HG02973 (cell line): ENCODE measurements at regions not wholly inside any gene's neighbourhood (a gene's known extent, or its start where the extent isn't known, plus 50 kb on each side); places are given as distances from the start of the nearest gene placed in this dataset.
"Not testable (repeated sequence)": the region's sequence is repeated elsewhere in the genome, so short reads cannot be mapped to it uniquely, and the experiment has no call there.

Experiments
- ATAC-seq: cut with Tn5 transposase; IDR thresholded peaks from one replicate; pipeline ENCODE4 v1.9.1; 2021; ENCODE audit warnings: moderate library complexity; ENCODE audit not compliant: unreplicated experiment

- ATAC-seq = no peak
Observed at GRCh38 chr4:28248269-28248668, 1387.6 kb downstream of the STIM2 start.

DNA sequence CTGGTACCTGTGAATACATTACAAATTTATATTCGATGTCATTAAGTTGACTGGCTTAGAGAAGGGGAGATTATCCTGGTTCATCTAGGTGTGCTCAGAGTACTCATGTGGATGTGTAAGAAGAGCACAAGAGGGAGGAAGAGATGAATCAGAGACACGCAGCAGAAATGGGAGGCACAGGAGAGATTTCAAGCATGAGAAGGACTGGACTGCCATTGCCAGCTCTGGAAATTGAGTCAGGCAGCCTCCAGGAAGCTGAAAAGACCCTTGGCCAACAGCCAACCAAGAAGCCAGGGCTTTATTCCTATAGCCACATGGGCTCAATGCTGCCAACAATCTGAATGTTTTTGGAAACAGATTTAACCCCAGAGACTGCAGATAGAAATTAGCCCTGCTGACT is 1390.0 kb downstream of the STIM2 start:
- ATAC-seq = no peak

- ATAC-seq = no peak
Observed at GRCh38 chr4:28251831-28252230, 1391.2 kb downstream of the STIM2 start.

- no peak for ATAC-seq
Observed at GRCh38 chr4:28254003-28254402, 1393.4 kb downstream of the STIM2 start.

DNA sequence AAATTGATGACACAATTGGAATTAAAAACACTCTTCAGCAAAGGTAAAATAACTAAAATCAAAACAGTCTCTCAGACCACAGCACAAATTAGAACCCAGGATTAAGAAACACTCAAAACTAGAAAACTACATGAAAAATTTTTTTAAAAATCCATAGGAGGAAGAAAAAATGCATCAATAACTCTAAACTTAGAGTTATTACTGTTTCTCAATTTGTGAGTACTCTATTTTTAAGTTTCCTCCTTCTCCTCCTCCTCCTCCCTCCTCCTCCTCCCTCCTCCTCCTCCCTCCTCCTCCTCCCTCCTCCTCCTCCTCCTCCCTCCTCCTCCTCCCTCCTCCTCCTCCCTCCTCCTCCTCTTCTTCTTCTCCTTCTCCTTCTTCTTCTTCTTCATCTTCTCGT is 1395.7 kb downstream of the STIM2 start:
- no peak for ATAC-seq

GRCh38 chr4:28259951-28260350 is 1399.3 kb downstream of the STIM2 start:
- ATAC-seq = no peak

- ATAC-seq = no peak
Observed at GRCh38 chr4:28267166-28267565, 1406.5 kb downstream of the STIM2 start.

GRCh38 chr4:28269426-28269825 is 1408.8 kb downstream of the STIM2 start:
- ATAC-seq = no peak

DNA sequence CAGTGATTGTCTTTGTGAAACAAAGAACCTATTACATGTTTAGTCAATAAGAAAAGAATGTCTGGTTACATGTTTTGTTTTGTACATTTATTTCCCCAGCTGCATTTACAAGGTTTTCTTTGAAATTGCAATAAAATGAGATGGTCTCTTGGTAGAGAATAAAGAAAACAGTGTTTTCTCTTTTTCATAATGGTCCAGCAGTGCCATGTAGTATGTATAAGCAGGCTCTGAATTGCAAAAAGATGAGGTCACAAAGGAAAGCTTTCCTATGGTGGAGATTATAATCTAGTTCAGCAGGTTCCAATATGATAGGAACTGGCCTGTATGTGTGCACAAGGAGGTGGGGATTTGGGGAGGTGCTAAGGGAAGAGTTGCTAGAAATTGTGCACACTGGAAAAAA is 1417.3 kb downstream of the STIM2 start:
- ATAC-seq = no peak

DNA sequence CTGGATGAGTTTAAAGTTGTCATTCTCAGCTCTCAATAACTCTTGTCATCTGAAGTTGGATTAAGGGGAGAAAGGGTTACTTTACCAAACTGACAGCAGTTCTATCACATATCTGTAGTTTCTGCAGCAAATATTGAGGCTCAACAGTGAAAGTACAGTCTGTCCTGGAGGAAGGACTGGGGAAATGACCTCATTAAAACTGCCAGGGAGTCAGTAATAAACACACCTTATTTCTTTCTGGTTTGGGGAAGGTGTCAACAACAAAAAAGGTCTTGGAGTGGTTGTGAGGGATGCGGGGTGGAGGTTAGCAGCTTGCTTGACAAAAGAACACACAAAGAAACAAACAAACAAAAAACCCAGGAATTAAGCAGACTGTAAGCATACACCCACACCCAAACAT is 1418.0 kb downstream of the STIM2 start:
- ATAC-seq = no peak

GRCh38 chr4:28279249-28279648 is 1418.6 kb downstream of the STIM2 start:
- no peak for ATAC-seq

- not testable (repeated sequence) for ATAC-seq
Observed at GRCh38 chr4:28286266-28286665, 1425.6 kb downstream of the STIM2 start.

DNA sequence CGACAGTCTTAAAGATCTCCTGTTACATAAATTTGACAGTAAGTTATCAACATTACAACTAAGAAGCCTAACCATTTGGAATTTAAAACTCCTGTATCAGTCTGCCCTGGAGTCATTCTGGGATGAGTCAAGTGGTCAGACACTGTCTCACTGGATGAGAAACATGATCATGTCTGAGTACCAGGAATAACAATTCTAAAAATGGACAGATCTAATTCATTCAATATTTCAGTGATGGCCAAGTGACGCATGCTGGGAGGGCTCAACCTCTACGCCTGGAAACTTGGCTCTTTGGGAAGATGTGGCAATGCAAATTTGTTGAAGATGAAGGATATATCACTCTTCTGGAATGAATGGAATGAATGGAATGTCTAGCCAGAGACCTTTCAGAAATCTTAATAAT is 1427.2 kb downstream of the STIM2 start:
- no peak for ATAC-seq

- ATAC-seq = no peak
Observed at GRCh38 chr4:28296239-28296638, 1435.6 kb downstream of the STIM2 start.

GRCh38 chr4:28310926-28311325 is 1450.3 kb downstream of the STIM2 start:
- ATAC-seq = no peak

DNA sequence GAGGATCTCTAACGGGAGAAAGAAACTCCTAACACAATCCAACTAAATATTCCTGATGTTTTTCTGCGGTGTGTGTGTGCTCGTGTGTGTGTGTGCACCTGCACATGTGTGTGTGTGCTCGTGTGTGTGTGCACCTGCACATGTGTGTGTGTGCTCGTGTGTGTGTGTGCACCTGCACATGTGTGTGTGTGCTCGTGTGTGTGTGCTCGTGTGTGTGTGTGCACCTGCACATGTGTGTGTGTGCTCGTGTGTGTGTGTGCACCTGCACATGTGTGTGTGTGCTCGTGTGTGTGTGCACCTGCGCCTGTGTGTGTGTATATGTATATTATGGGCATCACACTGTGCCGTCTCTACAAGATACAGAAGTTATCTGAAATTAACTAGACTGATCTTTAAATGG is 1451.9 kb downstream of the STIM2 start:
- not testable (repeated sequence) for ATAC-seq

- no peak for ATAC-seq
Observed at GRCh38 chr4:28313729-28314713, 1453.4 kb downstream of the STIM2 start.

DNA sequence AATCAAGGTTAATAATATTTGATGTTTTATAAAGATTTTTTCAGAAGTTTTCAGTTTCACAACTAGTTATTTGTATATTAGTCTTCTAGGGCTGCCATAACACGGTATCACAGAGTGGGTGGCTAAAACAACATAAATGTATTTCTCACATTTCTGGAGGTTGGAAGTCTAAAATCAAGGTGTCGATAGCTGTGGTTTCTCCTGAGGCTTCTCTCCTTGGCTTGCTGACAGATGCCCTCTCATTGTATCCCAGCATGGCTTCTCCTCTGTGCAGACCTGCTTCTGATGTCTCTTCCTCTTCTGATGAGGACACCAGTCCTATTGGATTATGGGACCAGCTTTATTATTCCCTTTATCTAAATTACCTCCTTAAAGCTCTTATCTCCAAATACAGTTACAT is 1456.6 kb downstream of the STIM2 start:
- ATAC-seq = no peak

DNA sequence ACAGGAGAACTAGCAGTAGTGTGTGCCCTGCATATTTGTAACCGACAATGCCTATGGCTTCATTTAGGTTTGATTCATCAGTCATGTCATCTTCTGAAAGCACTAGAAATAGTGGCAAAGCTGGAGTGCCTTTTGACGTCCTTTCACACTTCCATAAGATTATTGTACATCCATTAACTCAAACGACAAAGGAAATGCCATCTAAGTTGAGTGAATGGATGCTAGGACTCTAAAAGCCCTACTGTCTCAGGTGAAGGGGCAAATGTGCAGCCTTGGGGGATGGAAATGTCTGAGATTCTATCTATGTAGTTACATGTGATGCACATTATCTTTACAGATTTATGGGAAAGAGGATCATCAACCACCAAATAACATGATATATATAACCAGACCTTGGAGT is 1473.6 kb downstream of the STIM2 start:
- no peak for ATAC-seq

DNA sequence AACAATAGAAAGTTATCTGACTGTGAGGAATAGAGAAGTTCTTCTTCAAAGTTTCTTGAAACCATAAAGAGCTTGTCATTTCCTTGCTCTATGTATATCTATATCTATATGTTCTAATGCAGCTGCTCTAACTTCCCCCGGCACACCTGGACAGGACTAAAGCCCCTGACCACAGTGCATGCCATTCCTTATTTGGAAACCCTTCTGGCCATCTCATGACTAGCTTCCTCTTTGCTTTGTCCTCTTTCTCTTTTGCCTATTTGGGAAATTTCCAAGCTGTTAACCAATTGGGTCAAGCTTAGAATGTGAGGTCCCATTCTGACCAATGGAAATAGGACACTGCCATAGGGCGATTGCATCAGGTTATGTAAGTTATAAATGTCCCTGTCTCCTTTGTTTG is 1481.1 kb downstream of the STIM2 start:
- no peak for ATAC-seq

DNA sequence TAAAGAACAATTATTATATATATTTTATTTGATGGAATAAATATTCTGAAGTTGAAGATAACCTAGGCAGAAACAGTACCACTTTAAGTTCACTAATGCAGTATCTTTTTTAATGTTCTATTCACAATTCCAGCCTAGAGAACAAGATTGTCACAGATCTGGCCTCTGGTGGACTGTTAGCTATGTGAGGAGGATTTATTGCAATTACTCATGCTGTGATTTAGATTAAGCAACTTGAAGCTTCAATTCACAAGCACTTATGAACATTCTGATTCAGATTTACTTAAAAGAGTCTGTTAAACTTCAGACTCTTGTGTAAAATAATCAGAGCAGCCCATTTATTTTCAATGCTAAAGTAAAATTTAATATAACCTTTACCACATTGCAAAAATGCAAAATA is 1489.8 kb downstream of the STIM2 start:
- ATAC-seq = no peak

GRCh38 chr4:28351102-28351501 is 1490.5 kb downstream of the STIM2 start:
- no peak for ATAC-seq

DNA sequence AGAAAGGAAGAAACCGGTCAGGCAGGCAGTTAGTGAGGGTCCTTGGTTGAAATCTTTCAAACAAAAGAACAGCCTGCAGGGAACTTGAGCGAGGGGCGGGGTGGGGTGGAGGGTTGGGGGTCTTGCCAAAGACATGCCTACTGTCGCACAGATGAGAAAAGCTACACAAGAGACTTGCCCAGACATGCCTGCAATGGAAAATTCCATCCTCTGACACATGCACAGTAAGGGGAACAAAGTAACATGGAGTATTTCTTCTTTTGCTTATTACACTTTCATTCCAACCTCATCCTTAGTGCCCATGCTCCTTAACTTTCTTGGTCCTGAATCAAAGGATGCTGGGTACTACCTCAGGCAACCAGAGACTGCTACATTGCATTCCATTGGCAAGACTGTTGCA is 1491.2 kb downstream of the STIM2 start:
- ATAC-seq = no peak
